A673 (cell line): ENCODE measurements at regions not wholly inside any gene's neighbourhood (a gene's known extent, or its start where the extent isn't known, plus 50 kb on each side); places are given as distances from the start of the nearest gene placed in this dataset.

Experiments used
- BruUV-seq: library from RNA; stranded (reverse); fragments of 400-500 nt; replicated peaks from 2 replicates; lab custom pipeline; 2021; lab: Mats Ljungman, UMichigan
- CTCF ChIA-PET: fragments of 300-600 bp; sonication (Branson Sonifier 250); formaldehyde crosslinking; loops from one replicate; lab custom pipeline; 2022; ENCODE audit warnings: antibody characterized with exemption; lab: Charles Lee
- POLR2A ChIA-PET: fragments of 300-600 bp; sonication (Branson Sonifier 250); formaldehyde crosslinking; loops from one replicate; lab custom pipeline; 2022; ENCODE audit warnings: antibody characterized with exemption; ENCODE audit not compliant: low non-redundant PET; lab: Charles Lee
- DNase-seq: peaks from one replicate; pipeline ENCODE4 v3.0.0-alpha.2; 2015; ENCODE audit warnings: low spot score
- H3K27ac ChIP-seq: fragments of 200-600 bp; sonication (generic); 2 replicates; pipeline ENCODE4 v1.5.1; 2016; ENCODE audit warnings: mixed run types, low read depth, mild to moderate bottlenecking, mixed read lengths, antibody characterized with exemption, low read length; ENCODE audit not compliant: poor library complexity, severe bottlenecking
- H3K27me3 ChIP-seq: fragments of 200-600 bp; sonication (generic); replicated peaks from 2 replicates; pipeline ENCODE4 v1.6.1; 2017; ENCODE audit warnings: mixed run types, low read depth, mild to moderate bottlenecking, mixed read lengths, antibody characterized with exemption, low read length; ENCODE audit not compliant: insufficient read depth, poor library complexity
- H3K36me3 ChIP-seq: fragments of 200-600 bp; sonication (generic); 2 replicates; pipeline ENCODE4 v1.6.1; 2016; ENCODE audit warnings: mixed run types, mild to moderate bottlenecking, mixed read lengths, antibody characterized with exemption, low read length; ENCODE audit not compliant: insufficient read depth, poor library complexity, severe bottlenecking
- H3K4me1 ChIP-seq: fragments of 200-600 bp; sonication (generic); 2 replicates; pipeline ENCODE4 v1.6.1; 2017; ENCODE audit warnings: mixed run types, mild to moderate bottlenecking, mixed read lengths, antibody characterized with exemption, low read length; ENCODE audit not compliant: insufficient read depth, poor library complexity, severe bottlenecking
- H3K4me3 ChIP-seq: fragments of 200-600 bp; sonication (generic); 2 replicates; pipeline ENCODE4 v1.5.1; 2016; ENCODE audit warnings: low read depth, mixed run types, mild to moderate bottlenecking, mixed read lengths, low read length; ENCODE audit not compliant: poor library complexity, severe bottlenecking
- H3K9me3 ChIP-seq: fragments of 200-600 bp; sonication (generic); 2 replicates; pipeline ENCODE4 v1.6.1; 2016; ENCODE audit warnings: mixed run types, low read depth, mild to moderate bottlenecking, mixed read lengths, antibody characterized with exemption, low read length; ENCODE audit not compliant: poor library complexity, severe bottlenecking
- EZH2 ChIP-seq: fragments of 200-600 bp; sonication (generic); IDR thresholded peaks from 2 replicates; pipeline ENCODE4 v1.6.1; 2017; ENCODE audit warnings: borderline replicate concordance, low read depth, mild to moderate bottlenecking, mixed read lengths, antibody characterized with exemption, low read length; ENCODE audit not compliant: poor library complexity, severe bottlenecking
- intact Hi-C: fragments of 100-400 bp; cut with micrococcal nuclease; formaldehyde crosslinking; loops from one replicate; pipeline ENCODE4 v1.10.0; 2022; ENCODE audit not compliant: unreplicated experiment
- TF ChIP-seq, protein P1 (sequence below): fragments of 300-800, 200-600 bp; sonication (generic); conservative IDR thresholded peaks from 2 replicates; pipeline ENCODE4 v1.5.1; 2017; ENCODE audit warnings: low read depth, mild to moderate bottlenecking, antibody characterized with exemption, low read length, moderate library complexity, mixed read lengths

- no peak for TF ChIP-seq EZH2
- TF ChIP-seq, protein P1, sequence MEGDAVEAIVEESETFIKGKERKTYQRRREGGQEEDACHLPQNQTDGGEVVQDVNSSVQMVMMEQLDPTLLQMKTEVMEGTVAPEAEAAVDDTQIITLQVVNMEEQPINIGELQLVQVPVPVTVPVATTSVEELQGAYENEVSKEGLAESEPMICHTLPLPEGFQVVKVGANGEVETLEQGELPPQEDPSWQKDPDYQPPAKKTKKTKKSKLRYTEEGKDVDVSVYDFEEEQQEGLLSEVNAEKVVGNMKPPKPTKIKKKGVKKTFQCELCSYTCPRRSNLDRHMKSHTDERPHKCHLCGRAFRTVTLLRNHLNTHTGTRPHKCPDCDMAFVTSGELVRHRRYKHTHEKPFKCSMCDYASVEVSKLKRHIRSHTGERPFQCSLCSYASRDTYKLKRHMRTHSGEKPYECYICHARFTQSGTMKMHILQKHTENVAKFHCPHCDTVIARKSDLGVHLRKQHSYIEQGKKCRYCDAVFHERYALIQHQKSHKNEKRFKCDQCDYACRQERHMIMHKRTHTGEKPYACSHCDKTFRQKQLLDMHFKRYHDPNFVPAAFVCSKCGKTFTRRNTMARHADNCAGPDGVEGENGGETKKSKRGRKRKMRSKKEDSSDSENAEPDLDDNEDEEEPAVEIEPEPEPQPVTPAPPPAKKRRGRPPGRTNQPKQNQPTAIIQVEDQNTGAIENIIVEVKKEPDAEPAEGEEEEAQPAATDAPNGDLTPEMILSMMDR: no peak
- Histone ChIP-seq H3K4me1 (no peaks in the 10 kb centered on the region), H3K27me3 (no peaks in the 10 kb centered on the region), H3K27ac (no peak overlapping the region), H3K36me3 (no peaks in the 10 kb centered on the region), H3K4me3 (no peak overlapping the region), H3K9me3 (no peaks in the 10 kb centered on the region)
- no TSS peak for BruUV-seq
- CTCF ChIA-PET: no interaction called here
- POLR2A ChIA-PET: no interaction called here
- intact Hi-C loops: no loop called here
- no peak for DNase-seq
Measured at GRCh38 chr13:62040806-62041205, 625.2 kb upstream of the PCDH20 start.

GRCh38 chr13:62040078-62040477 lies 624.4 kb upstream of the PCDH20 start:
- intact Hi-C loops: no loop called here
- POLR2A ChIA-PET: no interaction called here
- BruUV-seq: no TSS peak
- Histone ChIP-seq H3K4me1 (no peaks in the 10 kb centered on the region), H3K36me3 (no peaks in the 10 kb centered on the region), H3K4me3 (no peak overlapping the region), H3K9me3 (no peaks in the 10 kb centered on the region), H3K27ac (no peak overlapping the region), H3K27me3 (no peaks in the 10 kb centered on the region)
- TF ChIP-seq, protein P1: no peak
- no peak for TF ChIP-seq EZH2
- CTCF ChIA-PET: no interaction called here
- no peak for DNase-seq

- Histone ChIP-seq H3K4me1 (no peaks in the 10 kb centered on the region), H3K27me3 (no peaks in the 10 kb centered on the region), H3K27ac (no peak overlapping the region), H3K36me3 (no peaks in the 10 kb centered on the region), H3K9me3 (no peaks in the 10 kb centered on the region), H3K4me3 (no peak overlapping the region)
- ChIA-PET POLR2A (no interaction called here), CTCF (no interaction called here)
- BruUV-seq: no TSS peak
- TF ChIP-seq EZH2: no peak
- TF ChIP-seq, protein P1: no peak
- no peak for DNase-seq
- intact Hi-C loops: no loop called here
Measured at GRCh38 chr13:62038214-62038613, 622.6 kb upstream of the PCDH20 start.
